ENCODE measurements at regions not wholly inside any gene's neighbourhood (a gene's known extent, or its start where the extent isn't known, plus 50 kb on each side); places are given as distances from the start of the nearest gene placed in this dataset.

DNA sequence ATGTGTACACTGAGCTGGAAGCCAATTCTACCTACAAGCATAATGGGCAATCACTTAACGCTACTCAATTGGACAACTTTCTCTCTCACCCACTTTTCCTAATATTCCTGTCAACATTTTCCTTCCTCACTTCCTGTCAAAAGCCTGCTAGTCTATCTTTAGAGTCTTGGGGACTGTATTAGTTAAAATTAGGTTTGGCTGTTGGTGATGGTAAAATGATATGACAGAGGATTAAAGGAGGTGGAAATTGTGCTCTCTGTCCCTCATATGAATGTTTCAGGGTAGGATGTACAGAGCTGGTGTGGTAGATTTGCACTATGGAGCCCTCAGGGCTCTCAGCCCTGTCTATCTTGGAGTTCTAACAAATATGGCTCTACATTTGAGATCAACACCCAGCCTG lies 129.7 kb downstream of the CEP57L1 start:
- TF ChIP-seq POLR2AphosphoS5 (IDR thresholded peaks at IDR 0.05; ENCODE audit: insufficient read depth, low read depth, low read length) (no peak), POLR2A (IDR thresholded peaks at IDR 0.05; ENCODE audit: low read depth, low read length) (no peak), EZH2 (IDR thresholded peaks at IDR 0.05; ENCODE audit: borderline replicate concordance, low read depth, low read length, severe bottlenecking) (no peak)
- TF ChIP-seq, protein P1, sequence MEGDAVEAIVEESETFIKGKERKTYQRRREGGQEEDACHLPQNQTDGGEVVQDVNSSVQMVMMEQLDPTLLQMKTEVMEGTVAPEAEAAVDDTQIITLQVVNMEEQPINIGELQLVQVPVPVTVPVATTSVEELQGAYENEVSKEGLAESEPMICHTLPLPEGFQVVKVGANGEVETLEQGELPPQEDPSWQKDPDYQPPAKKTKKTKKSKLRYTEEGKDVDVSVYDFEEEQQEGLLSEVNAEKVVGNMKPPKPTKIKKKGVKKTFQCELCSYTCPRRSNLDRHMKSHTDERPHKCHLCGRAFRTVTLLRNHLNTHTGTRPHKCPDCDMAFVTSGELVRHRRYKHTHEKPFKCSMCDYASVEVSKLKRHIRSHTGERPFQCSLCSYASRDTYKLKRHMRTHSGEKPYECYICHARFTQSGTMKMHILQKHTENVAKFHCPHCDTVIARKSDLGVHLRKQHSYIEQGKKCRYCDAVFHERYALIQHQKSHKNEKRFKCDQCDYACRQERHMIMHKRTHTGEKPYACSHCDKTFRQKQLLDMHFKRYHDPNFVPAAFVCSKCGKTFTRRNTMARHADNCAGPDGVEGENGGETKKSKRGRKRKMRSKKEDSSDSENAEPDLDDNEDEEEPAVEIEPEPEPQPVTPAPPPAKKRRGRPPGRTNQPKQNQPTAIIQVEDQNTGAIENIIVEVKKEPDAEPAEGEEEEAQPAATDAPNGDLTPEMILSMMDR (IDR thresholded peaks at IDR 0.05; ENCODE audit: extremely low read depth in 1 of 2, insufficient read depth in 1 of 2, low read depth in 1 of 2, low read length in 2 of 2) = no peak
